T-helper 1 cell treated with Interleukin-12 subunit alpha and Interleukin-12 subunit beta and Interleukin-4 antibody, amounts not matched to agents 30 μg/mL and 1 μg/mL, for 36 hours (primary cell): ENCODE measurements at regions not wholly inside any gene's neighbourhood (a gene's known extent, or its start where the extent isn't known, plus 50 kb on each side); places are given as distances from the start of the nearest gene placed in this dataset.

ENCODE experiments used
- H3K27ac Mint-ChIP-seq: one replicate; pipeline ENCODE4 v1.8.0; 2021; ENCODE audit warnings: mild to moderate bottlenecking, mixed read lengths
- H3K27me3 Mint-ChIP-seq: one replicate; pipeline ENCODE4 v1.8.0; 2021; ENCODE audit warnings: low read depth, mixed read lengths
- H3K36me3 Mint-ChIP-seq: one replicate; pipeline ENCODE4 v1.8.0; 2021; ENCODE audit warnings: low read depth, mixed read lengths
- H3K4me1 Mint-ChIP-seq: one replicate; pipeline ENCODE4 v1.8.0; 2021; ENCODE audit warnings: low read depth, mixed read lengths
- H3K4me3 Mint-ChIP-seq: one replicate; pipeline ENCODE4 v1.8.0; 2021; ENCODE audit warnings: mild to moderate bottlenecking, moderate library complexity, mixed read lengths
- H3K9me3 Mint-ChIP-seq: one replicate; pipeline ENCODE4 v1.8.0; 2021; ENCODE audit warnings: mixed read lengths

DNA sequence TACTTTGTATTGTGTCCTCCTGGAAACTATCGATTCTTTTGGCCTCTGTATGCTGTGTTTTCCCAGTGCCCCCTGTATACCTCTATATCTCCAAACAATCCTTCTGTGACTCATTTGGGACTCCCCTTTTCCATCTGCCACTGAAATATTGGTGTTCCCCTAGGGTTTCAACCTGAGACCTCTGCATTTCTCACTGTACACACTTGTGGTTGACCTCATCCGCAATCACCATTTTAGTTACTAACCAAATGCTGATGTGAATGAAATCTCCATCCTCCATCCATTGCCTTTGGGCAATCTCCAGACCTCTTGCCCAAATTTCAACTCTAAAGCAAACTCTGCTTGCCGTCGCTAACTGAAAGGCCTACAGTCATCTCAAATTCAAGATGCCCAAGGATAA, 190.6 kb upstream of the PLET1 start:
- no peak overlapping the region for H3K4me3 Mint-ChIP-seq
- H3K27me3 Mint-ChIP-seq, result peaks cover 1% of the 10 kb centered on the region
- H3K27ac Mint-ChIP-seq, result no peak overlapping the region
- no peaks in the 10 kb centered on the region for H3K36me3 Mint-ChIP-seq
- peaks cover 6% of the 10 kb centered on the region for H3K4me1 Mint-ChIP-seq
- H3K9me3 Mint-ChIP-seq, result peaks cover 10% of the 10 kb centered on the region

DNA sequence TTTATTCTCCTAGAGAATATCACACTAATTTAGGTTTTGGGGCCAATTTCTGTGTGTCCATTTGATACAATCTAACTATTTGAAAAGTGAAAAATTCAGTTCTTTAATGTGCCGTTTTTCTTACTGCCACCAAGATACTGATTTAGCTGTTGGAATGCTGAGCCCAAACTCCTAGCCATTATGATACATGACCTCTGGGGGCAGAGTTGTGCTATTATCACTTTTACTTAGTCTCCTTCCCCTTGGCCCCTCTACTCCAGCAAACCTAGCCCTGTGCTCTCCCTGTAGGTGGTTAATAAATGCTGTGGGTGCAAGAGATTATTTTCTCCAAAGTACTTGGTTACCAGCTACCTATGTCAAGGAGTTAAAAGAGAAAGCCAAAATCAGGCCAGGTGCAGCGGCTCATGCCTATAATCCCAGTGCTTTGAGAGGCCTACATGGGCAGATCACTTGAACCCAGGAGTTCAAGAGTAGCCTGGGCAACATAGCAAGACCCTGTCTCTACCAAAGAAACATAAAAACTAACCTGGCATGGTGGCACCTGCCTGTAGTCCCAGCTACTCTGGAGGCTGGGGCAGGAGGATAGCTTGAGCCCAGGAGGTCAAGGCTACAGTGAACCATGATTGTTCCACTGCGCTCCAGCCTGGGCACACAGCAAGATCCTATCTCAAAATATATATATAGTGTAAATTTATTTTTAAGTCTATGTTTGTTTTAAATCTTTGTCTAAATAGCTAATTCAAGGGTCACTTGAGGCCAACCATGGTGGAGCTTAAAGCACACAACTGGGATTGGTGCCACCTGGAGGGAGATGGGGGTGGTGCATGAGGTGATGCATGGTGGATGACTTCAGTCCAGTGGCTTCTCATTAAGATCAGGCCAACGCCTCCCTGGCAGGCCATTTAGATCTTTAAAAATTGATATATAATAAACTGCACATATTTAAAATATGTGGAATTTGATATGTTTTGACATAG, 193.2 kb upstream of the PLET1 start:
- no peak overlapping the region for H3K27ac Mint-ChIP-seq
- H3K36me3 Mint-ChIP-seq, result no peaks in the 10 kb centered on the region
- peaks cover 6% of the 10 kb centered on the region for H3K4me1 Mint-ChIP-seq
- no peak overlapping the region for H3K4me3 Mint-ChIP-seq
- H3K27me3 Mint-ChIP-seq, result peaks cover 3% of the 10 kb centered on the region
- H3K9me3 Mint-ChIP-seq, result peaks cover 10% of the 10 kb centered on the region

DNA sequence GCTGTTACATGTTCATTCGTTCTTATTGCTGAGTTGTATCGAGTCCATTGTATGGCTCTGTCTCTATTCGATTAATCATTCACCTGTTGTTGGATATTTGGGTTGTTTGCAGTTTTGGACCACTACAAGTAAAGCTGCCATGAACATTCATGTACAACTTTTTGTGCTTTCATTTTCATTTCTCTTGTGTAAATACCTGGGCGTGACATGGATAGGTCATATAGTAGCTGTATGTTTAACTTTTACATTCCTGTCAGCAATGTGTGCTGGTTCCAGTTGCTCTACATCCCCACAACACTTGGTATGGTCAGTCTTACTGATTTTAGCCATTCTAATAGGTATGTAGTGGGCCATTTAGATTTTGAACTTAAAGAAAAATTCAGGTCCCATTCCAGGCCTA, 194.2 kb upstream of the PLET1 start:
- Mint-ChIP-seq H3K4me3 (no peak overlapping the region), H3K9me3 (peaks cover 10% of the 10 kb centered on the region), H3K27ac (no peak overlapping the region), H3K4me1 (peaks cover 6% of the 10 kb centered on the region), H3K27me3 (peaks cover 3% of the 10 kb centered on the region), H3K36me3 (no peaks in the 10 kb centered on the region)

DNA sequence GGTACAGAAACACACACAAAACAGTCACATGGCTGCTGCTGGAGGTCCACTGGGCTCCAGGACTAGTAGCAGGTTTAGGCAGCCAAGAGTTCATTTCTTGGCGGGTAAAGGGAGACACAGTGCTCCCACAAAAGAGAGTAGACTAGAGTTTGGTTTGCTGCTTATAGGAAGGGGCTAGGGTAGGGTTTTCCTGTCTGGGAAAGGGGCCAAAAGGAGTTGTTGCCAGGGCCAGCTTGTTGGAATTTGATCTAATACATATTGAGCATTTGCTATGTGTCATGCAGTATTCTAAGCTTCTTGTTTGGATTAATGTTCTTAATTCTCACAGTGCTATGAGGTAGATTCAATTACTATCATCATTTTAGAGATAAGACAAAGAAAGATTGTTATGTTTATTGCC, 195.1 kb upstream of the PLET1 start:
- peaks cover 3% of the 10 kb centered on the region for H3K27me3 Mint-ChIP-seq

DNA sequence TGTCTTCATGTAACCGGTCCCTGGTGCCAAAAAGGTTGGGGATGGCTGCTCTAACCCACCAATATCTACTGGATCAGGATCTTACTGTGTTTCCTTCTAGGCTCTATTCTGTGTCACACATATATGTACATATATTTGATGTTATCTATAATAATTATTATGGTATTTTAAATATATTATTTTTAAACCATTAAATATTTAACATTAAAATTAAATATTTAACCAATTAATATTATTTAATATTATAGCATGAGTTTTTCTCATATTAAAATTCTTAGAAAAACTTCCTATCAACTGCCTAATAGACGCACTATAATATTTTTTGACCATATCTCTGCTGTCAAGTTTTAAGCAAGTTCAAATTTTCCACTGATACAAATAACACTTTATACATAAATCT, 196.9 kb upstream of the PLET1 start:
- no peaks in the 10 kb centered on the region for H3K36me3 Mint-ChIP-seq
- H3K9me3 Mint-ChIP-seq, result peaks cover 10% of the 10 kb centered on the region
- H3K27ac Mint-ChIP-seq, result no peak overlapping the region
- H3K4me3 Mint-ChIP-seq, result no peak overlapping the region
- H3K4me1 Mint-ChIP-seq, result peaks cover 6% of the 10 kb centered on the region
- peaks cover 3% of the 10 kb centered on the region for H3K27me3 Mint-ChIP-seq

More for the DNA sequence above, 195.1 kb upstream of the PLET1 start:
- peaks cover 10% of the 10 kb centered on the region for H3K9me3 Mint-ChIP-seq
- no peak overlapping the region for H3K27ac Mint-ChIP-seq
- peaks cover 6% of the 10 kb centered on the region for H3K4me1 Mint-ChIP-seq
- H3K4me3 Mint-ChIP-seq, result no peak overlapping the region
- H3K36me3 Mint-ChIP-seq, result no peaks in the 10 kb centered on the region

DNA sequence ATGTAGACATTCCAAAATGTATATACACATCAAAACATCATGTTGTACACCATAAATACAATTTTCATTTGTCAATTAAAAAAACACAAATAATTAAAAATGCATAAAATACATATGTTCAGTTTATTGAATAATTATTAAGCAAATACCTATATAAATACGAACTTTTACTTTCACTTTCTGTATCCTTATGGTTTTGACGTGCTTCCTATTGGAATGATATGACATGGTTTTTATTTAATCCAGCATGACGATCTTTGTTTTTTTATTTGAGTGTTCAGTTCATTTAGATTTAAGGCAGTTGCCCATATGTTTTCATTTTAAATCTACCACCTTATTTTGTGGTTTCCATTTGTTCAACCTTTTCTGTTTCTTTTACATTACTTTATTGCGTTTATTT, 198.3 kb upstream of the PLET1 start:
- Mint-ChIP-seq H3K4me3 (no peak overlapping the region), H3K27ac (no peak overlapping the region), H3K4me1 (peaks cover 6% of the 10 kb centered on the region), H3K9me3 (peaks cover 10% of the 10 kb centered on the region), H3K27me3 (peaks cover 3% of the 10 kb centered on the region), H3K36me3 (no peaks in the 10 kb centered on the region)

DNA sequence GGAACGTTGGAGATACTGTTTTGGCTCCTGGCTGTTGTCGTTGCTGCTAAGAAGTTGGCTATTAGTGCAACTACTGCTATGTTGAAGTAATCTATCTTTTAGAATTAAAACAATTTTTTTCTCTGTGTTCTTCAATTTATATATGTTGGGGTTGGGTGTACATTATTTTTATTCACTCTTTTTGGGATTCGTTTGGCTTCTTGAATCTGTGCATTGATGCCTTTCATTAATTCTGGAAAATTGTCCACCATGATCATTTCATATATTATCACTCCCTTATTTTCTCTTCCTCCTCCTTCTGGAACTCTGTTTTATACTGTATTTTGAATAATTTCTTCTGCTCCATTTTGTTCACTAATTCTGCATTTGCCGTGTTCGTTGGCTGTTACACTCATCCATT, 199.5 kb upstream of the PLET1 start:
- no peak overlapping the region for H3K4me3 Mint-ChIP-seq
- peaks cover 5% of the 10 kb centered on the region for H3K9me3 Mint-ChIP-seq
- no peak overlapping the region for H3K27ac Mint-ChIP-seq
- H3K36me3 Mint-ChIP-seq, result no peaks in the 10 kb centered on the region
- H3K27me3 Mint-ChIP-seq, result peaks cover 3% of the 10 kb centered on the region
- no peaks in the 10 kb centered on the region for H3K4me1 Mint-ChIP-seq

DNA sequence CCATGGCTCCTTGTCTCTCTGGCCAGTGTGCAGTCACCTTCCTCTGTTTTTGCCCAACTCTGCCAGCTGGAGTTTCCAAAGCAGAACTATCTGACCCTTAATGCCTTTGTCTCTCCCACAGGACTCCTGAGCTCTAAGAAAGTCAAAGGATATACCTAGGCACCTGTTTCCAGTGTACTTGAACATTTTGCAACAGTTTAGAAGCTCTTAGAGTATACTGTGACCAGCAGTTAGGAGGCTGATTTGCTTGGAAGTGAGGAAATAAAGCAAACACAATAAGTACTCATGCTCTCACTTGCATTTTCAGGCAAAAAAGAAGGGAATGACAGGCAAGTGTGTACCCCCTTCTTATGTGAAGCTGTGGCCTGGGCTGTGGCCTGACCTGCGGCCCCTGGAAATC, 204.3 kb upstream of the PLET1 start:
- Mint-ChIP-seq H3K9me3 (no peaks in the 10 kb centered on the region), H3K36me3 (no peaks in the 10 kb centered on the region), H3K27me3 (no peaks in the 10 kb centered on the region), H3K4me3 (no peak overlapping the region), H3K4me1 (no peaks in the 10 kb centered on the region), H3K27ac (no peak overlapping the region)

DNA sequence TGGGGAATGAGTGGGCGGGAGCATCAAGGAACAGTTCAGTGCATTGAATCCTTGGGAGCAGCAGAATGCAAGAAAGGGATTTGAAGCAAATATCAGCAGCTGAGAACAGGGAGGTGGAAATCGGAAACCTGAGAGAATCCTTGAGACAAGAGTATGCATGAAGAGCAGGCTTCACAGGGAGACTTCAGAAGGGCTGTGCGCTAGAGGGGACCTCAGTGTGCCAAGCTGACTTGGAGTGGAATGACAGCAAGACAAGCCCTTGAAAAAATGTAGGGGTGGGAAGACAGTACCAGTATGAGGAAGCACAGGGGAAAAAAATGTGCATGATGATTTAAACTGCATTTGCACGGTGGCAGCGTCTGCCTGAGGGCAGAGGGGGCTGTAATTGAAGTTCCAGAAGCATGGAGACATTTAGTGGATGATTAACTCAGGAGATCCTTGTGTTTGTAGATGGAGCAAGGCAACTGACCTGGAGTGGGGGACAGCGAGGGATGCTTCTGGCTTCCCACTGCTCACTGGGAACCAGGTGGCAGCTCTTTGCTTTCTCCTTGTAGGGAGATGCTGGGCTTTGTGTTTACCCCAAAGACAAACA, 204.9 kb upstream of the PLET1 start:
- Mint-ChIP-seq H3K36me3 (no peaks in the 10 kb centered on the region), H3K4me1 (no peaks in the 10 kb centered on the region), H3K27ac (no peak overlapping the region), H3K9me3 (no peaks in the 10 kb centered on the region), H3K4me3 (no peak overlapping the region), H3K27me3 (no peaks in the 10 kb centered on the region)

DNA sequence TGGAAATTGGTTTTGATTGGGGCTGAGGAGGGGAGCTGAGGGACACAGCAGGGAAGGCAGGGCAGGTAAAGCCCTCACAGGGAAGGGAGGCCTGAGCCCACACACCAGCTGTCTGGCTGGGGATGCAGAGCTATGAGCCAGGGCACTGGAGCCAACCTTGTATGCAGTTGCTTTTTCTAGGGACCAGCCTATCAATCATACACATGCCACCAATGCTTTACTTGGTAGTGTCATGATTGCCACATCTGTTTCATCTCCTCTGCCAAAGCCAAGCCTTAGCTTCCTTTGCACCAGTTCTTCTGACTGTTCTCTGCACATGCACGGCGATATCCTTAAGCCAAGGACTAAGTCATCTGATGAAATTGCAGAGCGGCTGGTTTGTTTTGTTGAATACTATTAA, 207.1 kb upstream of the PLET1 start:
- Mint-ChIP-seq H3K36me3 (no peaks in the 10 kb centered on the region), H3K4me3 (no peak overlapping the region), H3K27ac (no peak overlapping the region), H3K9me3 (no peaks in the 10 kb centered on the region), H3K27me3 (no peaks in the 10 kb centered on the region), H3K4me1 (no peaks in the 10 kb centered on the region)

DNA sequence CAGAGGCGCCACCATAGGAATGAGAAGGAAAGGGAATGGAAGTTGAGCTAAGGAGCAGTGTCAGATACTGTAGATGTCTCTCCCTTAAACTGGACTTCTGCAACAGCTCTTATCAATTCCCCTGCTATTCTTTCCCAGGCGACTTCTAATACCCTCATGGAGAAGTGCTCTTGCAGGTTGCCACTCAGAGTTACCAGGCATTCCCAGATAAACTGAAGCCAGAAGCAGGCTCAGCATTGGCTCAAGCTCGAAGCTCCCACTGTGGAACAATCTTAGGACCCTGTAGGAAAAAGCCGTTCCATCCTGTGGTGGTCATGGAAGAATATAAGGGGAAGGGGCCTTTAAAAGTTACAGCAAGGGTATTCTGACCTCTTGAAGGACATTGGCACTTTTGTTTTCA, 208.7 kb upstream of the PLET1 start:
- no peaks in the 10 kb centered on the region for H3K36me3 Mint-ChIP-seq
- H3K4me1 Mint-ChIP-seq, result no peaks in the 10 kb centered on the region
- H3K9me3 Mint-ChIP-seq, result no peaks in the 10 kb centered on the region
- no peak overlapping the region for H3K27ac Mint-ChIP-seq
- H3K4me3 Mint-ChIP-seq, result no peak overlapping the region
- no peaks in the 10 kb centered on the region for H3K27me3 Mint-ChIP-seq

DNA sequence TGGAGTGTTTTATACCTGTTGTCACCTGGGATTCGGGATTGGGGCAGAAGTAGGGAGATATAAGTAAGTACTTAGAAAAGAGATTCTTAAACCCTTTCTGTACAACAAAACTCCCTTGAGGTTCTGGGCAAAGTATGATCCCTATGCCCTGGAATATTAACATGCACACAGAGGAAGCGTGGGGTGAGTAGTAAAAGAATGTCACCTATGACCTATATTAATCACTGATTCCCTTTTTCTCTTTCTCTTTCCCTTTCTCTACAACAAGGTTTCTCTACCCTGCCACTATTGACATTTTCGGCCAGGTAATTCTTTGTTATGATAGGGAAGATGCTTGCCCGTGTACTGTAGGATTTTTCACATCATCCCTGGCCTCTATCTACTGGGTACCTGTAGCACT, 209.7 kb upstream of the PLET1 start:
- Mint-ChIP-seq H3K36me3 (no peaks in the 10 kb centered on the region), H3K9me3 (no peaks in the 10 kb centered on the region), H3K4me1 (no peaks in the 10 kb centered on the region), H3K27ac (no peak overlapping the region), H3K4me3 (no peak overlapping the region), H3K27me3 (no peaks in the 10 kb centered on the region)

DNA sequence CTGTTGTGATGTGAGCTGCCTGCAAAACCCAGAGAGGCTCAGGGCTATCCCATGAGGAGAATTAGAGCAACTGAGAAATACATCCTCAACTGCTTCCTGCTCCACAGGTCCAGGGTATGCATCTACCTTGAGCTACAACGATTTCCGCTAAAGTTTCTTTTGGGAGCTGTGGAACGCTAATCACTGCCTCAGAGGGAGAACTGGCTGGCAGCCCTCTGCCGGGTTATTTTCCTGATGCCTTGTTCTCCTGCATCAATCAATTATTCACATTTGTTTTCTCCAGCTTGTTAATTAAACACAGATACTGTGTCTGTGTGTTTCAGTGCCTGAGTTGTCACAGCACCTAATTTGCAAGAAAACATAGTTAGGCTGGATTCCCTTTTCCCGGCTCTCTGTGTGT, 211.1 kb upstream of the PLET1 start:
- no peaks in the 10 kb centered on the region for H3K4me1 Mint-ChIP-seq
- H3K27ac Mint-ChIP-seq, result no peak overlapping the region
- no peak overlapping the region for H3K4me3 Mint-ChIP-seq
- no peaks in the 10 kb centered on the region for H3K9me3 Mint-ChIP-seq
- no peaks in the 10 kb centered on the region for H3K36me3 Mint-ChIP-seq
- peaks cover 5% of the 10 kb centered on the region for H3K27me3 Mint-ChIP-seq

DNA sequence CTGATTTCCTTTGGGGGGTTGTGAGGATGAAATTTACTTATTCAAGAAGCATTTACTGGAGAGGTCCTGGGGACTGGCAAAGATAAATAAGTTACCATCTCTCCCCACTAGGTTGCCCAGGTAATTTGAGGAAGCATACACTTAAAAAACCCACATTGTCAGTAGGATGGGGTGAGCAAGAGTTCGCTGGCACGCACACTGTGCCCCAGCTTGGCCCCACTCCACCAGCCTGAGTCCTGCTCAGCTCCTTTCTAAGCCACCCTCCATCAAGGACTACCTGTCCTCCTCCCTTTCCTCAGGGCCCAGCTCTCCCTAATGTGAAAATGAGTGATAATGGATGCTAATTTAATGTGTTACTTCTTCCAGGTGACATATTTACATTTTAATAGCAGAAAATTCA, 216.5 kb upstream of the PLET1 start:
- H3K9me3 Mint-ChIP-seq, result no peaks in the 10 kb centered on the region
- no peak overlapping the region for H3K27ac Mint-ChIP-seq
- no peak overlapping the region for H3K4me3 Mint-ChIP-seq
- H3K27me3 Mint-ChIP-seq, result peaks cover 5% of the 10 kb centered on the region
- H3K4me1 Mint-ChIP-seq, result no peaks in the 10 kb centered on the region
- no peaks in the 10 kb centered on the region for H3K36me3 Mint-ChIP-seq

DNA sequence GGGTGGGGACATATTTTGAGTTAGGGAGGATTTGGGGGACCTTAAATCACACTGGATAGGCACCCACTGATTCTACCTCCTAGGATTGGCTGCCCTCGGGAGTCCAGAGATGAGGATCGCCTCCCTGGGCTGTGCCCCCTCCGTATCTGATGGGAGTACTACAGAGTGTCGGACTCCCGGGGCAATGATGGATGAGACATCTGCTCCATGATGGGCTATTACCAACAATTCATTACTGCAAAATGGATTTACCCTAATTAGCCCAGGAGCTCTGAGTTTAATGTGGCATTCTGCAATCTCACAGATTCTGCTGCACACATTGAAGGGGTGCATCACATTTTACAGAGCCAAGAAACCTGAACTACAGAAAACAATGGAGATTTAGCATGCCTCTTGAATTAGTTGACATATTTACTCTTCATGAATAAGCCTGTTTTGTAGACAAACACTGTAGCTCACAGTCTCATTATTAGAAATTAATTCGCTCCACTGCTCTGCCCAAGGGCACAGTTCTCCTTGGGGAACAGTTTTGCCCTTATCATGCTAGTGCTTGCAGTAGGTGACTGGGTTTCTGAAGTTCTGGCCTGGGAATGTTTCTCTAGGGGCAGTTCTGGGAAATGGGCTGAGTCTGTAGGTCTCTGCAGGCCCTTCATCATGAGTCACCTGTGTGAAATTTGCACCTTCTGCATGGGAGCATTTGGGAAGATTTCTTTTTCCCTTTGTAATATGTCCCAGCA, 217.1 kb upstream of the PLET1 start:
- Mint-ChIP-seq H3K27me3 (peaks cover 5% of the 10 kb centered on the region), H3K9me3 (no peaks in the 10 kb centered on the region), H3K4me3 (no peak overlapping the region), H3K27ac (no peak overlapping the region), H3K36me3 (no peaks in the 10 kb centered on the region), H3K4me1 (no peaks in the 10 kb centered on the region)
